Astrocyte (in vitro differentiated cells and primary cell): ENCODE measurements at regions not wholly inside any gene's neighbourhood (a gene's known extent, or its start where the extent isn't known, plus 50 kb on each side); places are given as distances from the start of the nearest gene placed in this dataset.

Source experiments
- CTCF ChIP-seq: IDR thresholded peaks from 2 replicates; pipeline ENCODE4 v1.5.1; 2011; ENCODE audit warnings: low read depth, mild to moderate bottlenecking, inconsistent platforms, low read length, moderate library complexity; ENCODE audit not compliant: insufficient read depth
- EZH2 ChIP-seq: IDR thresholded peaks from 2 replicates; pipeline ENCODE4 v1.6.1; 2012; ENCODE audit warnings: mild to moderate bottlenecking, low read length, inconsistent platforms; ENCODE audit not compliant: insufficient read depth

DNA sequence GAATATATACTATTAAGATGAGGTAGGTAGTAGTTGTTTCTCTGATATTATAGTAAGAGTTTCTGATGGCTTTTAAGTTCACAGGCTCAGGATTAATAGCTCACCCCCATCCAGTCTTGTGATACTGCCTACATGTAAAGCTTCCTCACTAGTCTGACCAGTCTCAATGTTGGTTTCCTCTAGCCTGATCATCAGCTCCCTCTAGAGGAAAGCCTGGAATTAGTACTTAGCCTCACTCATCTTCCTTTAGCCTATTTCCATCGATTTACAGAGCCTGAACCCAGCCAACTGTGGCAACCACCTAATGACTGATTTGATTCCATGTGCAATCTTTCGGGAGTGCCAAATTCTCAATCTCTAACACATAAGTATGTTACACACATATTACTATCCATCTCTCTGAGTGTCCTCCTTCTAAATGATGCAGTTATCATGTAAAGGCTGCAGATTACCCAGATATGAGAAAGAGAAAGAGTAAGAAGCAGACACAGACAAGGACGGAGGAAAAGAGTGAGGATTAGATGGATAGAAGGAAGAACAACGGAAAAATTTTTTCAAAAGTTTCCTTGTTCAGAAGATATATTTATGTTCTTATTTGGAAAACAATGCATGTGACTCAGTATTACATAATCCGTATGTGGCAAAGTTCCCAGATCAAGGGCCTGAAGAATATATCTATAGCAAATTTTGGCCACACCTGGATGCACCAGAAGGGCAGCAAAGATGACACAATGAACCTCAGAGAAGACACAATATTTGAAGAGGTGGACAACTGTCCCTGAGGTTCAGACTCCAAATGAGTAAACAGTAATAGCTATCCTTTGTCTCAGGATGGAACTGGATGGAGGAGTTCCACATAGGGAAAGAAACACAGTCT, 333.7 kb downstream of the ELAVL2 start:
- TF ChIP-seq EZH2 (no peak), CTCF (peak; percentile 65)
